CD4-positive, alpha-beta memory T cell (primary cell): ENCODE measurements at regions not wholly inside any gene's neighbourhood (a gene's known extent, or its start where the extent isn't known, plus 50 kb on each side); places are given as distances from the start of the nearest gene placed in this dataset.

Experiments used
- CTCF ChIA-PET: fragments of 350-600 bp; sonication (Branson Sonifier 250); formaldehyde crosslinking; loops from one replicate; lab custom pipeline; 2021; ENCODE audit warnings: inconsistent platforms; ENCODE audit not compliant: partially characterized antibody; lab: Charles Lee
- POLR2A ChIA-PET: fragments of 350-600 bp; sonication (Branson Sonifier 250); formaldehyde crosslinking; loops from one replicate; lab custom pipeline; 2021; ENCODE audit not compliant: partially characterized antibody; lab: Charles Lee
- DNase-seq, 5 donors: peaks; one replicate each; pipeline versions ENCODE4 v3.0.0 to v3.0.0-alpha.2; 2020 to 2022; ENCODE audit warnings: mixed read lengths in 1 of 5
- H3K27ac ChIP-seq: one replicate; pipeline ENCODE4 v1.7.0; 2013; ENCODE audit warnings: low read depth, low read length
- H3K27me3 ChIP-seq: 2 replicates; pipeline ENCODE4 v1.7.0; 2013; ENCODE audit warnings: mild to moderate bottlenecking, low read length, moderate library complexity; ENCODE audit not compliant: insufficient read depth
- H3K36me3 ChIP-seq: 2 replicates; pipeline ENCODE4 v1.7.0; 2013; ENCODE audit warnings: mild to moderate bottlenecking, low read length, moderate library complexity; ENCODE audit not compliant: insufficient read depth
- H3K4me1 ChIP-seq: 2 replicates; pipeline ENCODE4 v1.7.0; 2013; ENCODE audit warnings: mild to moderate bottlenecking, low read length, moderate library complexity; ENCODE audit not compliant: insufficient read depth
- H3K4me3 ChIP-seq, 2 donors: one replicate each; pipeline ENCODE4 v1.7.0; 2013; ENCODE audit warnings: low read length in 2 of 2, mild to moderate bottlenecking in 1 of 2
- H3K9me3 ChIP-seq, 2 donors: one replicate each; pipeline ENCODE4 v1.7.0; 2013; ENCODE audit warnings: low read length in 2 of 2, control low read depth in 1 of 2; ENCODE audit not compliant: control insufficient read depth in 1 of 2
- H3K27ac Mint-ChIP-seq, 7 donors: one replicate each; pipeline ENCODE4 v1.8.0; 2020 to 2021; ENCODE audit warnings: mixed read lengths in 7 of 7, mild to moderate bottlenecking in 6 of 7, inconsistent platforms in 3 of 7, moderate library complexity in 3 of 7
- H3K27me3 Mint-ChIP-seq, 2 donors: one replicate each; pipeline ENCODE4 v1.8.0; 2020 to 2021; ENCODE audit warnings: mixed read lengths in 2 of 2
- H3K36me3 Mint-ChIP-seq, 2 donors: one replicate each; pipeline ENCODE4 v1.8.0; 2020 to 2021; ENCODE audit warnings: mixed read lengths in 2 of 2, inconsistent platforms in 1 of 2, mild to moderate bottlenecking in 1 of 2
- H3K4me1 Mint-ChIP-seq, 4 donors: one replicate each; pipeline ENCODE4 v1.8.0; 2020 to 2021; ENCODE audit warnings: mixed read lengths in 4 of 4, mild to moderate bottlenecking in 1 of 4
- H3K4me3 Mint-ChIP-seq, 8 donors: one replicate each; pipeline ENCODE4 v1.8.0; 2020 to 2021; ENCODE audit warnings: mixed read lengths in 8 of 8, mild to moderate bottlenecking in 7 of 8, moderate library complexity in 6 of 8, inconsistent platforms in 3 of 8
- H3K9me3 Mint-ChIP-seq, 8 donors: one replicate each; pipeline ENCODE4 v1.8.0; 2020 to 2021; ENCODE audit warnings: mixed read lengths in 8 of 8, mild to moderate bottlenecking in 5 of 8, inconsistent platforms in 3 of 8, moderate library complexity in 1 of 8
- intact Hi-C: fragments of 100-400 bp; cut with micrococcal nuclease; formaldehyde crosslinking; loops from one replicate; pipeline ENCODE4 v1.15.1; 2023

DNA sequence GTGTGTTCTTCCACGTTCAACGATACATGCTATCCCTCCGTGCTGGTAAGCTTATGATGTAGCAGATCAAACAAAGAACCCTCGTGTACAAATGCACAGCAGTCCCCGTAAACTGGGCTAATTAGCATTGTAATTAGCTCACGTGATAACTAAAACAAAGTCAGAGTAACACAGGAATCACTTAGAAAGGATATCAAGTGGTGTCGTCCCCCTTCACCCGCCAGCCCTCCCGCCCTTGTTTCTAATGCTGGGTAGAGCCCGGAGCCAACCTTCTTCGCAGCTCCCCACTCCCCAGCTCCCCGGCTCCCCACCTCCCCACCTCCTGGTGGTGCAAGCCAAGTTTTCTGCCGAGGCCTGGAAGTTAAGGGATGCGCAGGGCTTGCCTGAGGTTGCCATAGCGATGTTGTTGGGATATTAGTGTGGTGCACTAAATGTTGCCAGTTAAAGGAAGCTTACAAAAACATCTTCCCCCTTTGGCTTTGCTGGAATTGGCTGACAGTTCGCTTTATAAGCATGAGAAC is 357.9 kb upstream of the CCNH start:
- Histone ChIP-seq H3K27ac (no peak overlapping the region), H3K4me3 (no peak overlapping the region), H3K4me1 (no peaks in the 10 kb centered on the region), H3K9me3 (no peaks in the 10 kb centered on the region), H3K36me3 (no peaks in the 10 kb centered on the region), H3K27me3 (no peaks in the 10 kb centered on the region)
- DNase-seq, result no peak
- Mint-ChIP-seq H3K4me1 (peaks cover 0 to 2% (median 0%) of the 10 kb centered on the region in 4 donors), H3K27ac (no peak overlapping the region), H3K9me3 (peaks cover 0 to 2% (median 0%) of the 10 kb centered on the region in 8 donors), H3K36me3 (no peaks in the 10 kb centered on the region), H3K27me3 (peaks cover 16 to 21% of the 10 kb centered on the region in 2 donors), H3K4me3 (no peak overlapping the region)
- ChIA-PET POLR2A (no interaction called here), CTCF (interaction anchor here (1.1 kb wide), 1 partner anchor 920 kb away, joined by 3 read pairs; no protein-coding TSS in a partner anchor)
- intact Hi-C loops, result no loop called here

DNA sequence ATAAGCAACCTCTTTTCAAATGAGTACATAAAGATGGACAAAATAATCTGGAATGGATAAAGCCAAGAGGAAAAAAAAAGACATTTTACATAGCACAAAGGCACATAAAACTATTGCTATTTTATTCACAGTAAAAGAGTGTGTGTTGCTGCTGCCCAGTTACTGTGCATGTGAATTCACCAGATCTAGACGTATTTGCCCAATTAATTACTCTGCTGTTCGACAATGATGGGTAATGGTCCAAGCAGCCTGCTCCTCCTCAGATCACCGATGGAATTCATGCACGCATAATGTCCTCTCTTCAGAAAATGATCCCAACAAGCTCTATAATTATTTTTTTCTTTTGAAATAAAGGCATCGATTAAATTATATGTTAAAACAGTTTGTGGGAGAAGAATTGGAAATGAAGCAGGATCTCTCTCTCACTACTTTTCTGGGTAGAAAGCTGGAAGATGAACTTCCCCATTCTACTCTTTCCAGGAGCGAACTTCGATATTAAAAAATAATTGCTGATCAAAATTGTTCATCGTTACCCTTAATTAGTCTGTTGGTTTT is 357.4 kb upstream of the CCNH start:
- ChIA-PET POLR2A (no interaction called here), CTCF (interaction anchor here (1.1 to 1.2 kb wide), 2 partner anchors 920 kb away, joined by 3 read pairs; no protein-coding TSS in a partner anchor)
- Histone ChIP-seq H3K27me3 (no peaks in the 10 kb centered on the region), H3K4me1 (no peaks in the 10 kb centered on the region), H3K9me3 (no peaks in the 10 kb centered on the region), H3K27ac (no peak overlapping the region), H3K4me3 (no peak overlapping the region), H3K36me3 (no peaks in the 10 kb centered on the region)
- H3K9me3 Mint-ChIP-seq, result peaks cover 0 to 2% (median 0%) of the 10 kb centered on the region in 8 donors
- peaks cover 0 to 2% (median 0%) of the 10 kb centered on the region in 4 donors for H3K4me1 Mint-ChIP-seq
- DNase-seq, result no peak
- peaks cover 16 to 21% of the 10 kb centered on the region in 2 donors for H3K27me3 Mint-ChIP-seq
- no peaks in the 10 kb centered on the region for H3K36me3 Mint-ChIP-seq
- no peak overlapping the region for H3K27ac Mint-ChIP-seq
- intact Hi-C loops, result no loop called here
- no peak overlapping the region for H3K4me3 Mint-ChIP-seq

DNA sequence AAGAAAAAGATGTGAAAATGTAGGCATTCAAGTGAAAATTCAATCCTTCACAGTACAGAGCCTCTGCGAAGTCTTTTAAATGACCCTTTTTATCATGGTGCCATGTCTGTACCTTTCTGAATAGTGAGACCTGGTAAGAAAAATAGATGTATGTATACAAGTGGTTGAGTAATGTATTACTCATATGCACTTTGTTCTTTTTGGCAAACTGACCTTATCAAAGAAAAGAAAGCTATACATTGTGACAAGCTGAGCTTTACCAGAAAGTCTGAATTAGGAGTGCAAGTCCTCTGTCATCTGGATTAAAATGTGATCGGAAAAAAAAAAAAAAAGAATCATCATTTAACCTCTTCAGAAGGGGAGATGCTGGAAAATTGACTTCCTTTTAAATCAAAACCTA is 356.4 kb upstream of the CCNH start:
- Mint-ChIP-seq H3K4me1 (peaks cover 0 to 2% (median 0%) of the 10 kb centered on the region in 4 donors), H3K4me3 (no peak overlapping the region), H3K9me3 (peaks cover 0 to 2% (median 0%) of the 10 kb centered on the region in 8 donors), H3K27me3 (peaks cover 15 to 18% of the 10 kb centered on the region in 2 donors), H3K27ac (no peak overlapping the region), H3K36me3 (no peaks in the 10 kb centered on the region)
- no peaks in the 10 kb centered on the region for H3K9me3 ChIP-seq
- no peak overlapping the region for H3K4me3 ChIP-seq
- no peaks in the 10 kb centered on the region for H3K36me3 ChIP-seq
- H3K27ac ChIP-seq, result no peak overlapping the region
- ChIA-PET POLR2A (no interaction called here), CTCF (interaction anchor here (1.2 kb wide), 1 partner anchor 921 kb away, joined by 3 read pairs; no protein-coding TSS in a partner anchor)
- H3K4me1 ChIP-seq, result no peaks in the 10 kb centered on the region
- no peaks in the 10 kb centered on the region for H3K27me3 ChIP-seq
- intact Hi-C loops, result no loop called here
- no peak for DNase-seq

DNA sequence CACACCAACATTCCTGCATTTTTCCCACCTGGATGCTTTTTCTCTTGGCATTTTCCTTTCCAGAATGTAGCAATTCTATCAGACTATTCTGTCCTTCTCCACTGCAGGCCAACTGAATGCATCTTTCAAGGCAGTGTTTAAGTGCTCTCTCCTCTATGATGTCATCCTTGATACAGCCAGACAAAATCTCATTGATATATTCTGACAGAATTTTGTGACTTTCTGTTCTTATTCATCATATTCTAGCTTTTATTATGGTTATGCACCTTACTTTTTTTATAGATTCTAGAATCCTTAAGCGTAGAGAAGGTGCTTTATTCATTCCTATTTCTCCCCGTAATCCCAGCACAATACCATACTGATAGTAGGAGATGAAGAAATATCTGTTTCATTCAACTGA is 355.5 kb upstream of the CCNH start:
- POLR2A ChIA-PET, result no interaction called here

DNA sequence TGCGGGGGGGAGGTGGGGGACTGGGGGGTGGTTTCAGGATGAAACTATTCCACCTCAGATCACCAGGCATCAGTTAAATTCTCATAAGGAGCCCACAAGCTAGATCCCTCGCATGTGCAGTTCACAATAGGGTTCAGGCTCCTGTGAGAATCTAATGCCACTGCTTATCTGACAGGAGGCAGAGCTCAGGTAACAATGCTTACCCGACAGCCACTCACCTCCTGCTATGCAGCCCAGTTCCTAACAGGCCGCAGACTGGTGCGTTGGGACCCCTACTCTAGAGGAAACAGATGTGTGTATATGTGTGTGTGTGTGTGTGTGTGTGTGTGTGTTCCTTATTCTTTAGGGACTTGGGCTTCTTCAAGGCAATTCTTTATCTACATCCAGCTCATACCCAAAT is 352.3 kb upstream of the CCNH start:
- Mint-ChIP-seq H3K27me3 (peaks cover 10 to 11% of the 10 kb centered on the region in 2 donors), H3K4me1 (no peaks in the 10 kb centered on the region), H3K36me3 (no peaks in the 10 kb centered on the region), H3K27ac (no peak overlapping the region), H3K4me3 (no peak overlapping the region), H3K9me3 (peaks cover 0 to 2% (median 0%) of the 10 kb centered on the region in 8 donors)
- H3K4me3 ChIP-seq, result no peak overlapping the region
- ChIA-PET CTCF (interaction anchor here (1.1 kb wide), 1 partner anchor 17 kb away, joined by 3 read pairs; no protein-coding TSS in a partner anchor), POLR2A (no interaction called here)
- DNase-seq, result no peak
- H3K4me1 ChIP-seq, result no peaks in the 10 kb centered on the region
- no peaks in the 10 kb centered on the region for H3K9me3 ChIP-seq
- H3K27ac ChIP-seq, result no peak overlapping the region
- H3K36me3 ChIP-seq, result no peaks in the 10 kb centered on the region
- no peaks in the 10 kb centered on the region for H3K27me3 ChIP-seq
- intact Hi-C loops, result no loop called here

More for the DNA sequence above, 355.5 kb upstream of the CCNH start:
- intact Hi-C loops, result no loop called here
- no peak overlapping the region for H3K27ac ChIP-seq
- no peak overlapping the region for H3K27ac Mint-ChIP-seq
- H3K4me1 ChIP-seq, result no peaks in the 10 kb centered on the region
- peaks cover 12 to 13% of the 10 kb centered on the region in 2 donors for H3K27me3 Mint-ChIP-seq
- no peak for DNase-seq
- no peaks in the 10 kb centered on the region for H3K9me3 ChIP-seq
- no peaks in the 10 kb centered on the region for H3K36me3 Mint-ChIP-seq
- H3K27me3 ChIP-seq, result no peaks in the 10 kb centered on the region
- H3K9me3 Mint-ChIP-seq, result peaks cover 0 to 2% (median 0%) of the 10 kb centered on the region in 8 donors
- H3K36me3 ChIP-seq, result no peaks in the 10 kb centered on the region
- CTCF ChIA-PET, result no interaction called here
- H3K4me1 Mint-ChIP-seq, result peaks cover 0 to 2% (median 0%) of the 10 kb centered on the region in 4 donors
- H3K4me3 ChIP-seq, result no peak overlapping the region
- no peak overlapping the region for H3K4me3 Mint-ChIP-seq

DNA sequence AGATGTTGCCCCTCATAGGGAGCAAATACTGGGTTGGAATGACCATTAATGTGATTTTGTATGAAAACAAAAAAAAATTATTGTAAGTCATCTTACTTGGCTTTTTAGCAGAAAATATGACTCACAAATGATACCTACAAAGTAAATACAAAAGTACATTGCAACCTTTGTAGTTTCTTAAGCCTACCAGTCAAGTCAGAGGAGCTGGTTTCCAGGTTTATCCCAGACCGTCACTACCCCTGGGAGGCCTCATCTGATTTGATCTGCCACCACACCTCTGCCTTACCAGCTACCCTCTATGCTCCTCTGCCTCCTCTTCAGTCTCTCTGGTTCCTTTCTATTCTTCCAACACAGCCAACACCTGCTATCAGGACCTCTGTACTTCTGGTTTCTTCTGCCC is 349.9 kb upstream of the CCNH start:
- H3K9me3 Mint-ChIP-seq, result peaks cover 0 to 2% (median 0%) of the 10 kb centered on the region in 8 donors
- H3K4me1 ChIP-seq, result no peaks in the 10 kb centered on the region
- CTCF ChIA-PET, result no interaction called here
- POLR2A ChIA-PET, result no interaction called here
- H3K27me3 Mint-ChIP-seq, result peaks cover 7 to 8% of the 10 kb centered on the region in 2 donors
- H3K9me3 ChIP-seq, result no peaks in the 10 kb centered on the region
- no peak overlapping the region for H3K27ac Mint-ChIP-seq
- H3K4me3 Mint-ChIP-seq, result no peak overlapping the region
- DNase-seq, result no peak
- H3K4me1 Mint-ChIP-seq, result no peaks in the 10 kb centered on the region
- H3K27me3 ChIP-seq, result no peaks in the 10 kb centered on the region
- H3K4me3 ChIP-seq, result no peak overlapping the region
- no peaks in the 10 kb centered on the region for H3K36me3 ChIP-seq
- no peak overlapping the region for H3K27ac ChIP-seq
- no peaks in the 10 kb centered on the region for H3K36me3 Mint-ChIP-seq
- intact Hi-C loops, result no loop called here

DNA sequence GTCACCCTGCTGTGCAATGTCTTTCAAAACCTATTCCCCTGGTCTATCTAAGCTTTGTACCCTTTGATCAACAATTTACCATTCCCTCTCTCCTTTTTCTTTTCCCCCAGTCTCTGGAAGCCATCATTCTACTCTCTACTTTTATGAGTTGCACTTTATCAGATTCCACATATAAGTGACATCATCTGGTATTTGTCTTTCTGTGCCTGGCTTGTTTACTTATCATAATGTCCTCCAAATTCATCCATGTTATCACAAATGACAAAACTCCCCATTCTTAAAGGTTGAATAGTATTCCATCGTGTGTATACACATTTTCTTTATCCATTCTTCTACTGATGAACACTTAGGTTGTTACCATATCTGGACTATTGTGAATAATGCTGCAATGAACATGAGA is 344.2 kb upstream of the CCNH start:
- Mint-ChIP-seq H3K27ac (no peak overlapping the region), H3K36me3 (no peaks in the 10 kb centered on the region), H3K4me1 (no peaks in the 10 kb centered on the region), H3K27me3 (peaks cover 9% of the 10 kb centered on the region in 2 donors), H3K9me3 (no peaks in the 10 kb centered on the region), H3K4me3 (no peak overlapping the region)
- ChIA-PET POLR2A (no interaction called here), CTCF (no interaction called here)
- Histone ChIP-seq H3K4me1 (no peaks in the 10 kb centered on the region), H3K36me3 (no peaks in the 10 kb centered on the region), H3K27ac (no peak overlapping the region), H3K9me3 (no peaks in the 10 kb centered on the region), H3K27me3 (no peaks in the 10 kb centered on the region), H3K4me3 (no peak overlapping the region)
- DNase-seq, result no peak
- intact Hi-C loops, result no loop called here
